K562 (cell line): ENCODE measurements at regions not wholly inside any gene's neighbourhood (a gene's known extent, or its start where the extent isn't known, plus 50 kb on each side); places are given as distances from the start of the nearest gene placed in this dataset.

Experiments
- FOXP1 ChIP-seq: sonication (generic); formaldehyde crosslinking; IDR thresholded peaks from 2 replicates; pipeline ENCODE4 v1.8.0; 2022; ENCODE audit warnings: mild to moderate bottlenecking, missing genetic modification reagents
- GABPA ChIP-seq: fragments of 200-800 bp; sonication (Bioruptor generic); conservative IDR thresholded peaks from 2 replicates; pipeline ENCODE4 v1.6.1; 2016; ENCODE audit warnings: low read depth, missing genetic modification characterization, missing compliant biosample characterization
- MED1 ChIP-seq: sonication (generic); formaldehyde crosslinking; IDR thresholded peaks from 2 replicates; pipeline ENCODE4 v1.8.1; 2023; ENCODE audit warnings: missing genetic modification reagents, borderline replicate concordance
- SRSF9 ChIP-seq: fragments of 200-400 bp; formaldehyde crosslinking; IDR thresholded peaks from 2 replicates; pipeline ENCODE4 v1.6.1; 2017; ENCODE audit warnings: low read depth, low read length, borderline replicate concordance
- TAL1 ChIP-seq: fragments of 450-650 bp; IDR thresholded peaks from 2 replicates; pipeline ENCODE4 v1.6.1; 2016; ENCODE audit warnings: mild to moderate bottlenecking
- U2AF1 ChIP-seq: fragments of 200-400 bp; formaldehyde crosslinking; optimal IDR thresholded peaks from 2 replicates; pipeline ENCODE3; 2017; ENCODE audit warnings: mild to moderate bottlenecking, low read depth, low read length, moderate library complexity
- ZNF124 ChIP-seq: sonication (generic); formaldehyde crosslinking; IDR thresholded peaks from 2 replicates; pipeline ENCODE4 v1.8.1; 2022; ENCODE audit warnings: missing genetic modification reagents
- ZNF217 ChIP-seq: sonication (generic); formaldehyde crosslinking; IDR thresholded peaks from 2 replicates; pipeline ENCODE4 v1.8.0; 2022; ENCODE audit warnings: mild to moderate bottlenecking, missing genetic modification reagents
- ZNF316 ChIP-seq: fragments of 450-650 bp; IDR thresholded peaks from 2 replicates; pipeline ENCODE4 v1.6.1; 2016
- ZNF384 ChIP-seq: IDR thresholded peaks from 2 replicates; pipeline ENCODE4 v1.6.1; 2012; ENCODE audit warnings: low read depth, low read length, improper control_type of control experiment
- ZNF584 ChIP-seq: fragments of 200-800 bp; sonication (Bioruptor generic); IDR thresholded peaks from 2 replicates; pipeline ENCODE4 v1.6.1; 2016; ENCODE audit warnings: low read depth, mild to moderate bottlenecking, missing genetic modification characterization, missing compliant biosample characterization
- TF ChIP-seq, protein P1 (sequence below): fragments of 450-650 bp; IDR thresholded peaks from 2 replicates; pipeline ENCODE4 v1.6.1; 2016; ENCODE audit warnings: low read depth
- TF ChIP-seq, protein P2 (sequence below): fragments of 450-650 bp; IDR thresholded peaks from 2 replicates; pipeline ENCODE4 v1.7.1; 2018; ENCODE audit warnings: mild to moderate bottlenecking, low read depth; ENCODE audit not compliant: partially characterized antibody
- TF ChIP-seq, protein P3 (sequence below): fragments of 250-450 bp; sonication (Bioruptor Pico); IDR thresholded peaks from 2 replicates; pipeline ENCODE4 v1.5.0; 2021; ENCODE audit warnings: mild to moderate bottlenecking, borderline replicate concordance

DNA sequence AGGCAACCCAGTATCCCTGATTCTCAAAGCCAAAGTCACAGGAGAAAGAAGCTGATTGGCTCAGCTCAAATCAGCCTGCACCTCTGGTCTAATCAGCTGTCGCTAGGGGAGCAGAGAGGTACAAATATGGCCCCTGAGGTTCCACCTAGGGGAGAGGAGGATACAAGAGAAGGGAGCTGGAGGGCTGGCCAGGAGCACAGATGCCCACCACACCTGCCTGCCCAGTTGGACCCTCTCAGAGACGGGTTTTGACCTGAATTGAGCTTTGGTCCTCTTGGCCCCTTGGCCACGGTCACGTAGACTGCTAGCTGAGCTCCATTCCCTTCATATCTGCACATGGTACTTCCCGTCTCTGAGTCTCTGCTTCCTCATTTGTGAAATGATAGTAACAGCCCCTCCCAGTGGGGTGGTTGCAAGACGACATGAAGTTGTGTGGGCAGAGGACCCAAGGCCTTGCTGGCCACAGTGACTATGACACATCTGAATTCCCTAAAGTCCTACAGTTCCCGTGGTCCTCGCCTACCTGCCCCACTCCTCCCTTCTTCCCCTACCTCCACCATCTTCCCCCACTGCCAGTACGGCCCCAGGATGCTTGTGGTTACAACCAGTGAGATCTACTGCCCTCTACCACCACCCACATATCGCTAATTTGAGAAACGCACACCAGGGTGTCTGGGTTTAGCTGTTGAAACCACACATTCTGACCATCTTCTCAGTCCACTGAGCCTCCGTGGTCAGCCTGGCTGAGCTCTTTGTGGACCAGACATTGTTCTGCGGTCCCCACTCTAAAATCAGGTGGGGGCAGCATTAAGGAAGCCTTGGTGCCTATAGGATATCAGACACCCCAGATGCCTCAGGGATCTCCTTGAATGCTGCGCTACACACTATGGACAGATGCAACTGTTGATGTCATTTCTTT, 60.3 kb upstream of the NEK6 start (continued):
- TF ChIP-seq, protein P1, sequence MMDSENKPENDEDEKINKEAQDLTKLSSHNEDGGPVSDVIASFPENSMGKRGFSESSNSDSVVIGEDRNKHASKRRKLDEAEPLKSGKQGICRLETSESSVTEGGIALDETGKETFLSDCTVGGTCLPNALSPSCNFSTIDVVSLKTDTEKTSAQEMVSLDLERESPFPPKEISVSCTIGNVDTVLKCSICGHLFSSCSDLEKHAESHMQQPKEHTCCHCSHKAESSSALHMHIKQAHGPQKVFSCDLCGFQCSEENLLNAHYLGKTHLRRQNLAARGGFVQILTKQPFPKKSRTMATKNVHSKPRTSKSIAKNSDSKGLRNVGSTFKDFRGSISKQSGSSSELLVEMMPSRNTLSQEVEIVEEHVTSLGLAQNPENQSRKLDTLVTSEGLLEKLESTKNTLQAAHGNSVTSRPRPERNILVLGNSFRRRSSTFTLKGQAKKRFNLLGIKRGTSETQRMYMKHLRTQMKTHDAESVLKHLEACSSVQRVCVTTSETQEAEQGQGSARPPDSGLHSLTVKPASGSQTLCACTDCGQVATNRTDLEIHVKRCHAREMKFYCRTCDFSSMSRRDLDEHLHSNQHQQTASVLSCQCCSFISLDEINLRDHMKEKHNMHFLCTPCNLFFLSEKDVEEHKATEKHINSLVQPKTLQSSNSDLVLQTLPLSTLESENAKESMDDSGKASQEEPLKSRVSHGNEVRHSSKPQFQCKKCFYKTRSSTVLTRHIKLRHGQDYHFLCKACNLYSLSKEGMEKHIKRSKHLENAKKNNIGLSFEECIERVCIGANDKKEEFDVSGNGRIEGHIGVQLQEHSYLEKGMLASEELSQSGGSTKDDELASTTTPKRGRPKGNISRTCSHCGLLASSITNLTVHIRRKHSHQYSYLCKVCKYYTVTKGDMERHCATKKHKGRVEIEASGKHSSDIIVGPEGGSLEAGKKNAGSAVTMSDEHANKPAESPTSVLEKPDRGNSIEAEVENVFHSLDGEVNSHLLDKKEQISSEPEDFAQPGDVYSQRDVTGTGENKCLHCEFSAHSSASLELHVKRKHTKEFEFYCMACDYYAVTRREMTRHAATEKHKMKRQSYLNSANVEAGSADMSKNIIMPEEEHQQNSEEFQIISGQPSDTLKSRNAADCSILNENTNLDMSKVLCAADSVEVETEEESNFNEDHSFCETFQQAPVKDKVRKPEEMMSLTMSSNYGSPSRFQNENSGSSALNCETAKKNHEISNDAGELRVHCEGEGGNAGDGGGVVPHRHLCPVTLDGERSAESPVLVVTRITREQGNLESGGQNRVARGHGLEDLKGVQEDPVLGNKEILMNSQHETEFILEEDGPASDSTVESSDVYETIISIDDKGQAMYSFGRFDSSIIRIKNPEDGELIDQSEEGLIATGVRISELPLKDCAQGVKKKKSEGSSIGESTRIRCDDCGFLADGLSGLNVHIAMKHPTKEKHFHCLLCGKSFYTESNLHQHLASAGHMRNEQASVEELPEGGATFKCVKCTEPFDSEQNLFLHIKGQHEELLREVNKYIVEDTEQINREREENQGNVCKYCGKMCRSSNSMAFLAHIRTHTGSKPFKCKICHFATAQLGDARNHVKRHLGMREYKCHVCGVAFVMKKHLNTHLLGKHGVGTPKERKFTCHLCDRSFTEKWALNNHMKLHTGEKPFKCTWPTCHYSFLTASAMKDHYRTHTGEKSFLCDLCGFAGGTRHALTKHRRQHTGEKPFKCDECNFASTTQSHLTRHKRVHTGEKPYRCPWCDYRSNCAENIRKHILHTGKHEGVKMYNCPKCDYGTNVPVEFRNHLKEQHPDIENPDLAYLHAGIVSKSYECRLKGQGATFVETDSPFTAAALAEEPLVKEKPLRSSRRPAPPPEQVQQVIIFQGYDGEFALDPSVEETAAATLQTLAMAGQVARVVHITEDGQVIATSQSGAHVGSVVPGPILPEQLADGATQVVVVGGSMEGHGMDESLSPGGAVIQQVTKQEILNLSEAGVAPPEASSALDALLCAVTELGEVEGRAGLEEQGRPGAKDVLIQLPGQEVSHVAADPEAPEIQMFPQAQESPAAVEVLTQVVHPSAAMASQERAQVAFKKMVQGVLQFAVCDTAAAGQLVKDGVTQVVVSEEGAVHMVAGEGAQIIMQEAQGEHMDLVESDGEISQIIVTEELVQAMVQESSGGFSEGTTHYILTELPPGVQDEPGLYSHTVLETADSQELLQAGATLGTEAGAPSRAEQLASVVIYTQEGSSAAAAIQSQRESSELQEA = no peak
- no peak for TF ChIP-seq TAL1
- TF ChIP-seq FOXP1 (CRISPR knock-in tag) = no peak
- TF ChIP-seq U2AF1 = no peak
- TF ChIP-seq, protein P2, sequence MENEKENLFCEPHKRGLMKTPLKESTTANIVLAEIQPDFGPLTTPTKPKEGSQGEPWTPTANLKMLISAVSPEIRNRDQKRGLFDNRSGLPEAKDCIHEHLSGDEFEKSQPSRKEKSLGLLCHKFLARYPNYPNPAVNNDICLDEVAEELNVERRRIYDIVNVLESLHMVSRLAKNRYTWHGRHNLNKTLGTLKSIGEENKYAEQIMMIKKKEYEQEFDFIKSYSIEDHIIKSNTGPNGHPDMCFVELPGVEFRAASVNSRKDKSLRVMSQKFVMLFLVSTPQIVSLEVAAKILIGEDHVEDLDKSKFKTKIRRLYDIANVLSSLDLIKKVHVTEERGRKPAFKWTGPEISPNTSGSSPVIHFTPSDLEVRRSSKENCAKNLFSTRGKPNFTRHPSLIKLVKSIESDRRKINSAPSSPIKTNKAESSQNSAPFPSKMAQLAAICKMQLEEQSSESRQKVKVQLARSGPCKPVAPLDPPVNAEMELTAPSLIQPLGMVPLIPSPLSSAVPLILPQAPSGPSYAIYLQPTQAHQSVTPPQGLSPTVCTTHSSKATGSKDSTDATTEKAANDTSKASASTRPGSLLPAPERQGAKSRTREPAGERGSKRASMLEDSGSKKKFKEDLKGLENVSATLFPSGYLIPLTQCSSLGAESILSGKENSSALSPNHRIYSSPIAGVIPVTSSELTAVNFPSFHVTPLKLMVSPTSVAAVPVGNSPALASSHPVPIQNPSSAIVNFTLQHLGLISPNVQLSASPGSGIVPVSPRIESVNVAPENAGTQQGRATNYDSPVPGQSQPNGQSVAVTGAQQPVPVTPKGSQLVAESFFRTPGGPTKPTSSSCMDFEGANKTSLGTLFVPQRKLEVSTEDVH = no peak
- no peak for TF ChIP-seq ZNF384
- no peak for TF ChIP-seq SRSF9
- TF ChIP-seq GABPA (tag) = peak; percentile 30; the same call in 1 of the 2 replicates
- TF ChIP-seq, protein P3, sequence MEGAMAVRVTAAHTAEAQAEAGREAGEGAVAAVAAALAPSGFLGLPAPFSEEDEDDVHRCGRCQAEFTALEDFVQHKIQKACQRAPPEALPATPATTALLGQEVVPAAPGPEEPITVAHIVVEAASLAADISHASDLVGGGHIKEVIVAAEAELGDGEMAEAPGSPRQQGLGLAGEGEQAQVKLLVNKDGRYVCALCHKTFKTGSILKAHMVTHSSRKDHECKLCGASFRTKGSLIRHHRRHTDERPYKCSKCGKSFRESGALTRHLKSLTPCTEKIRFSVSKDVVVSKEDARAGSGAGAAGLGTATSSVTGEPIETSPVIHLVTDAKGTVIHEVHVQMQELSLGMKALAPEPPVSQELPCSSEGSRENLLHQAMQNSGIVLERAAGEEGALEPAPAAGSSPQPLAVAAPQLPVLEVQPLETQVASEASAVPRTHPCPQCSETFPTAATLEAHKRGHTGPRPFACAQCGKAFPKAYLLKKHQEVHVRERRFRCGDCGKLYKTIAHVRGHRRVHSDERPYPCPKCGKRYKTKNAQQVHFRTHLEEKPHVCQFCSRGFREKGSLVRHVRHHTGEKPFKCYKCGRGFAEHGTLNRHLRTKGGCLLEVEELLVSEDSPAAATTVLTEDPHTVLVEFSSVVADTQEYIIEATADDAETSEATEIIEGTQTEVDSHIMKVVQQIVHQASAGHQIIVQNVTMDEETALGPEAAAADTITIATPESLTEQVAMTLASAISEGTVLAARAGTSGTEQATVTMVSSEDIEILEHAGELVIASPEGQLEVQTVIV = no peak
- TF ChIP-seq ZNF217 = no peak
- no peak for TF ChIP-seq ZNF316
- peak; percentile 62; the same call in 1 of the 2 replicates for TF ChIP-seq ZNF584 (CRISPR knock-in tag)
- TF ChIP-seq ZNF124 (CRISPR knock-in tag) = no peak
- no peak for TF ChIP-seq MED1 (CRISPR knock-in tag)
